ENCODE measurements at regions not wholly inside any gene's neighbourhood (a gene's known extent, or its start where the extent isn't known, plus 50 kb on each side); places are given as distances from the start of the nearest gene placed in this dataset.

DNA sequence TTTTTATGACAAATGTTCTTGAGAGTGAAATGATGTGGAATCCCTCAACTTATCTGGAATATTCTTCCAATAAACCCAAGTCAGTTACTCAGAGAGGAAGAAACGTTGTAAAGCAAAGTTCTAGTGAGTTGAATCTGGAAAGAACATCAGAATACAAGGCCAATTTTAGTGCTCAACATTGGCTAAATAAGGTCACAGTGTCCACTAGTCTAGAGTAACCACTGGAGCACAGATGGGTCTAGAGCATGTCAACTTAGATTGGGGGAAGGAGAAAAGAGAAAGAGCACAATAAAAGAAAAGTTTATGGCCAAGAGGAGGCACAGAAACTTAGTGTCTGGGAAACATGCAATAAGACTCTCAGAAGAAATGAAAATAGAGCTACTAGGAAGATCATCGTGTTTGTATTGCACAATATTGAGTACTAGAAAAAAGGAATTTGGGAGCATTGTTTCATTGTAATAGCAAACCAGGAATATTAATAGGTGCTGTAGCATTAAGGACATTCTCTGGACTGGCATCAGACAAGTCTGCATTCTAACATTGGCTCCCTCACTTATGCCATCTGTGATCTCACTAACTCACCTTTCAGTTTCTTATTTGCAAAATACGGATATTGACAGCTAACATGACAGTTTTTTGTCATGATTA, 1318.5 kb downstream of the PCDH9 start:
- TF ChIP-seq EZH2phosphoT487 (conservative IDR thresholded peaks at IDR 0.05; ENCODE audit: low read length) (no peak), CTCF (IDR thresholded peaks at IDR 0.05; ENCODE audit: insufficient read depth, low read length, poor library complexity, severe bottlenecking) (no peak)

All from SU-DHL-6 (cell line).